ENCODE measurements at regions not wholly inside any gene's neighbourhood (a gene's known extent, or its start where the extent isn't known, plus 50 kb on each side); places are given as distances from the start of the nearest gene placed in this dataset.
"Not testable (repeated sequence)": the region's sequence is repeated elsewhere in the genome, so short reads cannot be mapped to it uniquely, and the experiment has no call there.

GRCh38 chr2:186962085-186962747, 113.2 kb upstream of the ZSWIM2 start:
- Histone ChIP-seq H3K79me2 (ENCODE audit: control insufficient read depth, insufficient read depth, low read length) (no peaks in the 10 kb centered on the region), H3K9me3 (replicated peaks; ENCODE audit: control insufficient read depth, insufficient read depth, low read length) (no peaks in the 10 kb centered on the region), H4K20me1 (ENCODE audit: control insufficient read depth, insufficient read depth) (no peaks in the 10 kb centered on the region), H3K4me1 (ENCODE audit: control insufficient read depth, insufficient read depth, low read length) (no peaks in the 10 kb centered on the region), H3K27me3 (replicated peaks in 1 of 2; ENCODE audit: control insufficient read depth in 2 of 2, insufficient read depth in 2 of 2, low read length in 1 of 2) (no peaks in the 10 kb centered on the region), H3K4me2 (ENCODE audit: control insufficient read depth, insufficient read depth) (no peak overlapping the region), H3K27ac (ENCODE audit: control insufficient read depth, insufficient read depth) (no peak overlapping the region), H2AFZ (ENCODE audit: control insufficient read depth, low read depth, low read length) (no peak overlapping the region), H3K36me3 (ENCODE audit: control insufficient read depth in 2 of 2, insufficient read depth in 2 of 2, low read length in 1 of 2) (no peaks in the 10 kb centered on the region), H3K4me3 (no peak overlapping the region), H3K9ac (ENCODE audit: control insufficient read depth, insufficient read depth, low read length) (no peak overlapping the region)
- ChIA-PET CTCF (interaction anchor here (0.8 kb wide), 1 partner anchor 92 kb away, joined by 3 read pairs; no protein-coding TSS in a partner anchor), RAD21 (ENCODE audit: unreplicated experiment) (interaction anchor here (0.7 kb wide), 1 partner anchor 428 kb away, joined by 6 read pairs; no protein-coding TSS in a partner anchor), POLR2A (no interaction called here), SMC1A (ENCODE audit: uncharacterized antibody, unreplicated experiment) (interaction anchor here (1.0 to 1.3 kb wide), 2 partner anchors 17 to 18 kb away, joined by 3 to 5 read pairs; no protein-coding TSS in a partner anchor)
- no TSS peak for BruUV-seq (replicated peaks)
- in situ Hi-C loops (cut with MboI): no loop called here
- DNase-seq (ENCODE audit: low read depth, low spot score) (no peak), FAIRE-seq (no peak), ATAC-seq (no peak)
- intact Hi-C loops (cut with micrococcal nuclease; ENCODE audit: unreplicated experiment): no loop called here
- WGBS (ENCODE audit: insufficient coverage, insufficient replicate concordance, low lambda C conversion rate, missing lambda C conversion rate): 86% methylated on average over 28 of the region's 46 CpGs
- TF ChIP-seq ZNF217 (IDR thresholded peaks at IDR 0.05) (no peak), KLF5 (IDR thresholded peaks at IDR 0.05; ENCODE audit: partially characterized antibody) (no peak), E2F8 (IDR thresholded peaks at IDR 0.05; ENCODE audit: low read depth, partially characterized antibody) (no peak), ZNF274 (IDR thresholded peaks at IDR 0.05; ENCODE audit: insufficient read depth, insufficient read length) (no peak), NRF1 (conservative IDR thresholded peaks at IDR 0.05; ENCODE audit: low read depth, low read length) (no peak), EGR1 (IDR thresholded peaks at IDR 0.05; ENCODE audit: borderline replicate concordance in 1 of 2, low read depth in 2 of 2, low read length in 2 of 2) (no peak), TCF7 (IDR thresholded peaks at IDR 0.05; ENCODE audit: borderline replicate concordance) (no peak), ASH2L (IDR thresholded peaks at IDR 0.05; ENCODE audit: borderline replicate concordance, low read depth) (no peak)

GRCh38 chr2:186960241-186960640, 111.3 kb upstream of the ZSWIM2 start:
- H2AFZ ChIP-seq (ENCODE audit: control insufficient read depth, low read depth, low read length); RAD21 ChIA-PET (ENCODE audit: unreplicated experiment); H3K27ac ChIP-seq (ENCODE audit: control insufficient read depth, insufficient read depth); FAIRE-seq; ATAC-seq; H3K4me3 ChIP-seq; DNase-seq (ENCODE audit: low read depth, low spot score); CTCF ChIA-PET; H3K4me2 ChIP-seq (ENCODE audit: control insufficient read depth, insufficient read depth); H3K36me3 ChIP-seq (ENCODE audit: control insufficient read depth in 2 of 2, insufficient read depth in 2 of 2, low read length in 1 of 2); H3K4me1 ChIP-seq (ENCODE audit: control insufficient read depth, insufficient read depth, low read length); H3K27me3 ChIP-seq (replicated peaks in 1 of 2; ENCODE audit: control insufficient read depth in 2 of 2, insufficient read depth in 2 of 2, low read length in 1 of 2); H3K9ac ChIP-seq (ENCODE audit: control insufficient read depth, insufficient read depth, low read length); BruUV-seq (replicated peaks); H3K9me3 ChIP-seq (replicated peaks; ENCODE audit: control insufficient read depth, insufficient read depth, low read length); in situ Hi-C loops (cut with MboI); H3K79me2 ChIP-seq (ENCODE audit: control insufficient read depth, insufficient read depth, low read length); intact Hi-C loops (cut with micrococcal nuclease; ENCODE audit: unreplicated experiment); H4K20me1 ChIP-seq (ENCODE audit: control insufficient read depth, insufficient read depth): not testable (repeated sequence)
- SMC1A ChIA-PET (ENCODE audit: uncharacterized antibody, unreplicated experiment): interaction anchor here (0.9 kb wide), 1 partner anchor 10 kb away, joined by 3 read pairs; no protein-coding TSS in a partner anchor
- POLR2A ChIA-PET: interaction anchor here (0.6 kb wide), 1 partner anchor 147 kb away, joined by 5 read pairs; no protein-coding TSS in a partner anchor
- 64% methylated on average over 5 of the region's 5 CpGs for WGBS (ENCODE audit: insufficient coverage, insufficient replicate concordance, low lambda C conversion rate, missing lambda C conversion rate)

All from GM12878 (cell line).